Neural cell (in vitro differentiated cells): ENCODE measurements at regions not wholly inside any gene's neighbourhood (a gene's known extent, or its start where the extent isn't known, plus 50 kb on each side); places are given as distances from the start of the nearest gene placed in this dataset.

ENCODE experiments used
- CTCF ChIP-seq: fragments of 450-650 bp; IDR thresholded peaks from 2 replicates; pipeline ENCODE4 v1.5.1; 2014; ENCODE audit warnings: antibody characterized with exemption, mild to moderate bottlenecking, moderate library complexity; ENCODE audit not compliant: poor library complexity, severe bottlenecking
- EP300 ChIP-seq: fragments of 450-650 bp; conservative IDR thresholded peaks from 2 replicates; pipeline ENCODE4 v1.6.1; 2014; ENCODE audit warnings: antibody characterized with exemption, mild to moderate bottlenecking, moderate library complexity; ENCODE audit not compliant: poor library complexity, severe bottlenecking
- MXI1 ChIP-seq: fragments of 450-650 bp; conservative IDR thresholded peaks from 2 replicates; pipeline ENCODE4 v1.6.1; 2014; ENCODE audit warnings: antibody characterized with exemption, mild to moderate bottlenecking; ENCODE audit not compliant: poor library complexity, severe bottlenecking
- TAF1 ChIP-seq: IDR thresholded peaks from 2 replicates; pipeline ENCODE4 v1.6.1; 2012; ENCODE audit warnings: low read depth

- TF ChIP-seq CTCF (no peak), TAF1 (no peak), MXI1 (no peak), EP300 (no peak)
These were observed 66.6 kb upstream of the TBC1D5 start for GRCh38 chr3:17808994-17809393.
